ENCODE measurements at regions not wholly inside any gene's neighbourhood (a gene's known extent, or its start where the extent isn't known, plus 50 kb on each side); places are given as distances from the start of the nearest gene placed in this dataset.

GRCh38 chr18:57895182-57895581 lies 92.1 kb upstream of the ATP8B1 start:
- CTCF ChIA-PET = no interaction called here

GRCh38 chr18:57891707-57892391 lies 88.7 kb upstream of the ATP8B1 start:
- POLR2A ChIA-PET = no interaction called here
- no peaks in the 10 kb centered on the region for H3K36me3 ChIP-seq (ENCODE audit: control insufficient read depth, insufficient read depth, low read length)
- TF ChIP-seq TCF7L2 (IDR thresholded peaks at IDR 0.05; ENCODE audit: low read depth, low read length) (no peak), REST (IDR thresholded peaks at IDR 0.05; ENCODE audit: insufficient read depth in 1 of 2, low read depth in 2 of 2, low read length in 1 of 2) (no peak), POLR2AphosphoS5 (IDR thresholded peaks at IDR 0.05; ENCODE audit: low read depth, low read length) (no peak), SIN3A (IDR thresholded peaks at IDR 0.05; ENCODE audit: borderline replicate concordance, insufficient read depth, low read depth, low read length) (no peak), CTCF (IDR thresholded peaks at IDR 0.05) (no peak)
- DNase-seq (ENCODE audit: low read depth, low spot score) = no peak
- CTCF ChIA-PET = no interaction called here
- no peaks in the 10 kb centered on the region for H3K27me3 ChIP-seq (ENCODE audit: control insufficient read depth, insufficient read depth, low read length)
- ATAC-seq = no peak
- H3K4me3 ChIP-seq (ENCODE audit: low read depth in 2 of 2, low read length in 2 of 2) = no peak overlapping the region
- no peaks in the 10 kb centered on the region for H3K4me1 ChIP-seq (ENCODE audit: control insufficient read depth, insufficient read depth, low read length)
- in situ Hi-C loops (cut with HindIII; ENCODE audit: low pct_unique_long_range_greater_than_20kb, low sequenced_read_pairs) (no loop called here), intact Hi-C loops (cut with micrococcal nuclease; ENCODE audit: unreplicated experiment) (no loop called here)
- H3K27ac ChIP-seq (ENCODE audit: low read length) = no peak overlapping the region
- BruUV-seq (replicated peaks) = no TSS peak
- H3K9me3 ChIP-seq (ENCODE audit: control insufficient read depth, insufficient read depth, low read depth, low read length) = no peaks in the 10 kb centered on the region

More at GRCh38 chr18:57895182-57895581, 92.1 kb upstream of the ATP8B1 start:
- Histone ChIP-seq H3K36me3 (ENCODE audit: control insufficient read depth, insufficient read depth, low read length) (no peaks in the 10 kb centered on the region), H3K27ac (ENCODE audit: low read length) (no peak overlapping the region), H3K4me1 (ENCODE audit: control insufficient read depth, insufficient read depth, low read length) (no peaks in the 10 kb centered on the region), H3K4me3 (ENCODE audit: low read depth in 2 of 2, low read length in 2 of 2) (no peak overlapping the region), H3K27me3 (ENCODE audit: control insufficient read depth, insufficient read depth, low read length) (no peaks in the 10 kb centered on the region), H3K9me3 (ENCODE audit: control insufficient read depth, insufficient read depth, low read depth, low read length) (no peaks in the 10 kb centered on the region)
- ATAC-seq (no peak), DNase-seq (ENCODE audit: low read depth, low spot score) (no peak)
- no peak for TF ChIP-seq REST (IDR thresholded peaks at IDR 0.05; ENCODE audit: insufficient read depth in 1 of 2, low read depth in 2 of 2, low read length in 1 of 2)
- no peak for TF ChIP-seq POLR2AphosphoS5 (IDR thresholded peaks at IDR 0.05; ENCODE audit: low read depth, low read length)
- no peak for TF ChIP-seq SIN3A (IDR thresholded peaks at IDR 0.05; ENCODE audit: borderline replicate concordance, insufficient read depth, low read depth, low read length)
- TF ChIP-seq CTCF (IDR thresholded peaks at IDR 0.05) = no peak
- TF ChIP-seq TCF7L2 (IDR thresholded peaks at IDR 0.05; ENCODE audit: low read depth, low read length) = no peak
- intact Hi-C loops (cut with micrococcal nuclease; ENCODE audit: unreplicated experiment) (no loop called here), in situ Hi-C loops (cut with HindIII; ENCODE audit: low pct_unique_long_range_greater_than_20kb, low sequenced_read_pairs) (no loop called here)
- BruUV-seq (replicated peaks) = no TSS peak
- POLR2A ChIA-PET = no interaction called here

All from Panc1 (cell line).